ENCODE measurements at regions not wholly inside any gene's neighbourhood (a gene's known extent, or its start where the extent isn't known, plus 50 kb on each side); places are given as distances from the start of the nearest gene placed in this dataset.
A peak's percentile ranks its signal among the peaks of the same experiment; 100 is the strongest.

DNA sequence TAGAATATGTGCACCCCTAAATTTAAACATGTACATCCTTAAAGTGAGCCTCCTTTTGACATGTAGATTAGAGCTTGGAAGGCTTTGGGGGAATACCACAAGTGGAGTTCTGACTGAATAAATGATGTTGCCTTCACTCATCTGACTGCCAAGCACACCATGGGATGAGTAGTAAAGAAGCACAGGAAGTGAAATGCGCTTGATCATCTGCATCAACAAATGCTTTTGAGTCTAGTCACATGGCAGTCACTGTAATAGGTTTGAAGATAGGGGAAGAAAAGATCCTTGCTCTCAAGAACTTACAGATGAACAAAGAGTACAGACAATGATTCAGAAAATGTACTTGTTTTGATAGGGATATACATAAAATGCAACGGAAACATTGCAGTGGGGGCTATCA, 62.0 kb upstream of the STARD4 start:
- DNase-seq: peak; percentile 53

GRCh38 chr5:111572561-111572960, 60.2 kb upstream of the STARD4 start:
- no peak for DNase-seq

DNA sequence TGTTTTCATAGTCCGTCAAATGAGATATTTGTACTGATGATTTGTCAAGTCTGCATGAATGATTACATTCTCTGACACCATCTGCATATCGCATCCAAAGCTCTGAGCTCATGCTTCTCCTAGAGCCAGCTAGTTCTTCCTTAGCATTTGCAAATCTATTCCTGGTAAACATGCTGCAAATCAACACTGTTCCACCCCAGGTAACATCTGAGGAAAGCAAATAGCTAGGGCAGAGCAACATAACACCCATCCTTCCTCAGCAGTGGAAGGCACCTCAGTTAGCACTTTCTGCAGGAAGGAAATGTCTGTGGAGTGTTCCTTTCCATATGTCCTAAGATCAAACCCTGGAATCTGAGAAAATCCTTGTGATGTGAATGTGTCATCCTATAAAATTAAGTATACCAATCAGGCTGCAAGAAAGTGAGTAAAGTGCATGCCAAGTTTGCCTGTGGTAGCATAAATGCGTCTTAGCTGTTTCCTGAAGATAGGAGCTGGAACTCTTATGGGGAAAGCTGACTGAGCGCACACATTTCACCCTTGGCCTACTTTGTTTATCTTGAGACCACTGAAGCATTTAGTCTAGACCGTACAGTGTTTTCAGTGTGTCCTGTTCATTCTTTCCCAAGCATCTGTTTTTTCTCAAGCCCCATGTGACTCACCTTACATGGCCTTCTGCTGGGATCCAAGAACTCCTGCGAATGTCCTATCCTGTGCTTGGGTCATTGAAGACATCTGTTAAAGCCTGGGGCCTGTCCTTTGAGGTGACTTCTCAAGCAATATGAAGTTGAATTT, 50.9 kb upstream of the STARD4 start:
- peak; percentile 22 for DNase-seq

- DNase-seq: no peak
Measured at GRCh38 chr5:111562561-111562960, 50.2 kb upstream of the STARD4 start.
